ENCODE measurements at regions not wholly inside any gene's neighbourhood (a gene's known extent, or its start where the extent isn't known, plus 50 kb on each side); places are given as distances from the start of the nearest gene placed in this dataset.

DNA sequence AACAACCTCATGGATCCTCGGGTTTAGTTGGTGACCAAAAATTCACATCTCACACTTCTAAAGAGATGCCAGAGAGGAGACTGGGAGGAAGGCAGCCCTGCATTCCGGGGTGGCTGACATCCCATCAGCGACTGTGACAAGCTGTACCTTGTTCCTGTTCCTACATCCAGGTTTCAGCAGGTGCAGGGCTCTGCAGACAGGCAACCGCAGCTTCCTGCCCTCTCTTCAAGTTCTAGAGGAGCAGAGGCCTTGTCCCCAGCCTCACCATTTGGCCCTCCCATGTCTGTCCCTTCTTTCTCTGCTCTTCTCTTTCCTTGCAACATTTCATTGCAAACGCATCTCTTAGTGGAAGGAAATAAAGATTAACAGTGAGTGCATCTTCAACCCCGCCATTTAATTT lies 454.6 kb downstream of the IRX1 start:
- H3K4me1 ChIP-seq (ENCODE audit: insufficient read depth) = peaks cover 7% of the 10 kb centered on the region; the same call in 1 of the 2 replicates
- H3K36me3 ChIP-seq (ENCODE audit: insufficient read depth) = no peaks in the 10 kb centered on the region
- no peak overlapping the region for H3K4me2 ChIP-seq
- H4K20me1 ChIP-seq (replicated peaks; ENCODE audit: insufficient read depth) = no peaks in the 10 kb centered on the region
- Mint-ChIP-seq H3K9me3 (no peaks in the 10 kb centered on the region), H3K27ac (no peak overlapping the region), H3K36me3 (ENCODE audit: low read depth) (no peaks in the 10 kb centered on the region), H3K4me1 (peaks cover 8% of the 10 kb centered on the region), H3K4me3 (no peak overlapping the region), H3K27me3 (ENCODE audit: insufficient read depth, low read depth, poor library complexity) (no peaks in the 10 kb centered on the region)
- TF ChIP-seq, protein P1, sequence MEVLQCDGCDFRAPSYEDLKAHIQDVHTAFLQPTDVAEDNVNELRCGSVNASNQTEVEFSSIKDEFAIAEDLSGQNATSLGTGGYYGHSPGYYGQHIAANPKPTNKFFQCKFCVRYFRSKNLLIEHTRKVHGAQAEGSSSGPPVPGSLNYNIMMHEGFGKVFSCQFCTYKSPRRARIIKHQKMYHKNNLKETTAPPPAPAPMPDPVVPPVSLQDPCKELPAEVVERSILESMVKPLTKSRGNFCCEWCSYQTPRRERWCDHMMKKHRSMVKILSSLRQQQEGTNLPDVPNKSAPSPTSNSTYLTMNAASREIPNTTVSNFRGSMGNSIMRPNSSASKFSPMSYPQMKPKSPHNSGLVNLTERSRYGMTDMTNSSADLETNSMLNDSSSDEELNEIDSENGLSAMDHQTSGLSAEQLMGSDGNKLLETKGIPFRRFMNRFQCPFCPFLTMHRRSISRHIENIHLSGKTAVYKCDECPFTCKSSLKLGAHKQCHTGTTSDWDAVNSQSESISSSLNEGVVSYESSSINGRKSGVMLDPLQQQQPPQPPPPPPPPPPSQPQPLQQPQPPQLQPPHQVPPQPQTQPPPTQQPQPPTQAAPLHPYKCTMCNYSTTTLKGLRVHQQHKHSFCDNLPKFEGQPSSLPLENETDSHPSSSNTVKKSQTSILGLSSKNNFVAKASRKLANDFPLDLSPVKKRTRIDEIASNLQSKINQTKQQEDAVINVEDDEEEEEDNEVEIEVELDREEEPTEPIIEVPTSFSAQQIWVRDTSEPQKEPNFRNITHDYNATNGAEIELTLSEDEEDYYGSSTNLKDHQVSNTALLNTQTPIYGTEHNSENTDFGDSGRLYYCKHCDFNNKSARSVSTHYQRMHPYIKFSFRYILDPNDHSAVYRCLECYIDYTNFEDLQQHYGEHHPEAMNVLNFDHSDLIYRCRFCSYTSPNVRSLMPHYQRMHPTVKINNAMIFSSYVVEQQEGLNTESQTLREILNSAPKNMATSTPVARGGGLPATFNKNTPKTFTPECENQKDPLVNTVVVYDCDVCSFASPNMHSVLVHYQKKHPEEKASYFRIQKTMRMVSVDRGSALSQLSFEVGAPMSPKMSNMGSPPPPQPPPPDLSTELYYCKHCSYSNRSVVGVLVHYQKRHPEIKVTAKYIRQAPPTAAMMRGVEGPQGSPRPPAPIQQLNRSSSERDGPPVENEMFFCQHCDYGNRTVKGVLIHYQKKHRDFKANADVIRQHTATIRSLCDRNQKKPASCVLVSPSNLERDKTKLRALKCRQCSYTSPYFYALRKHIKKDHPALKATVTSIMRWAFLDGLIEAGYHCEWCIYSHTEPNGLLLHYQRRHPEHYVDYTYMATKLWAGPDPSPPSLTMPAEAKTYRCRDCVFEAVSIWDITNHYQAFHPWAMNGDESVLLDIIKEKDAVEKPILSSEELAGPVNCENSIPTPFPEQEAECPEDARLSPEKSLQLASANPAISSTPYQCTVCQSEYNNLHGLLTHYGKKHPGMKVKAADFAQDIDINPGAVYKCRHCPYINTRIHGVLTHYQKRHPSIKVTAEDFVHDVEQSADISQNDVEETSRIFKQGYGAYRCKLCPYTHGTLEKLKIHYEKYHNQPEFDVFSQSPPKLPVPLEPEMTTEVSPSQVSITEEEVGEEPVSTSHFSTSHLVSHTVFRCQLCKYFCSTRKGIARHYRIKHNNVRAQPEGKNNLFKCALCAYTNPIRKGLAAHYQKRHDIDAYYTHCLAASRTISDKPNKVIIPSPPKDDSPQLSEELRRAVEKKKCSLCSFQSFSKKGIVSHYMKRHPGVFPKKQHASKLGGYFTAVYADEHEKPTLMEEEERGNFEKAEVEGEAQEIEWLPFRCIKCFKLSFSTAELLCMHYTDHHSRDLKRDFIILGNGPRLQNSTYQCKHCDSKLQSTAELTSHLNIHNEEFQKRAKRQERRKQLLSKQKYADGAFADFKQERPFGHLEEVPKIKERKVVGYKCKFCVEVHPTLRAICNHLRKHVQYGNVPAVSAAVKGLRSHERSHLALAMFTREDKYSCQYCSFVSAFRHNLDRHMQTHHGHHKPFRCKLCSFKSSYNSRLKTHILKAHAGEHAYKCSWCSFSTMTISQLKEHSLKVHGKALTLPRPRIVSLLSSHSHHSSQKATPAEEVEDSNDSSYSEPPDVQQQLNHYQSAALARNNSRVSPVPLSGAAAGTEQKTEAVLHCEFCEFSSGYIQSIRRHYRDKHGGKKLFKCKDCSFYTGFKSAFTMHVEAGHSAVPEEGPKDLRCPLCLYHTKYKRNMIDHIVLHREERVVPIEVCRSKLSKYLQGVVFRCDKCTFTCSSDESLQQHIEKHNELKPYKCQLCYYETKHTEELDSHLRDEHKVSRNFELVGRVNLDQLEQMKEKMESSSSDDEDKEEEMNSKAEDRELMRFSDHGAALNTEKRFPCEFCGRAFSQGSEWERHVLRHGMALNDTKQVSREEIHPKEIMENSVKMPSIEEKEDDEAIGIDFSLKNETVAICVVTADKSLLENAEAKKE (CRISPR knock-in tag; IDR thresholded peaks at IDR 0.05) = no peak
- TF ChIP-seq ZNF331 (CRISPR knock-in tag; IDR thresholded peaks at IDR 0.05; ENCODE audit: low read depth) = no peak
- H3K27ac ChIP-seq (ENCODE audit: low read depth) = no peak overlapping the region
- H3F3A ChIP-seq (replicated peaks; ENCODE audit: low read depth) = no peaks in the 10 kb centered on the region
- 0 out of 2 replicates have a peak overlapping the region, but pooled peaks have one; percentile 26 for H2AFZ ChIP-seq
- DNase-seq (ENCODE audit: low spot score) (no peak), ATAC-seq (no peak)
- no peaks in the 10 kb centered on the region for H3K27me3 ChIP-seq (ENCODE audit: insufficient read depth)
- H3K79me2 ChIP-seq (replicated peaks; ENCODE audit: insufficient read depth) = no peaks in the 10 kb centered on the region
- H3K4me3 ChIP-seq = no peak overlapping the region
- peaks cover 10% of the 10 kb centered on the region; the same call in 1 of the 2 replicates for H3K9me2 ChIP-seq (ENCODE audit: insufficient read depth)

DNA sequence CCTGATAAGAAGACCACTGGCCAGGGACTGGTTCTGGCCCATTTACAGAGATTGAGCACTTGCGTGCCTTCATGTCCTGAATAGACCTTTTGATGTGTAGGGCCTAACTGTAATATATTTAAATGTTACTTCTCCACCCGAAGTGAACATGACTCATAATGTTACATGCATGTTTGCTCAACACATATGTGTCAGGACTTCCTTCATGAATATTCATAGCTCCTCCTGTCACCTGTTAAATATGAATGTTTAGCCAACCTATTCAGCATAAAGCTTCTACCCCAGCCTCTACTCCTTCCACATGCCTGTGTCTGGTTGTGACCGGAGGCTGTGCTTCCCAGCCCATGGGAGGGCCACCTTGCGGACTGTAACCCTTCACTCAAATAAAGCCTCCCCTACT lies 457.5 kb downstream of the IRX1 start:
- no peak for DNase-seq (ENCODE audit: low spot score)
- 0 out of 2 replicates have a peak, but pooled peaks cover 3% of the 10 kb centered on the region for H3K9me2 ChIP-seq (ENCODE audit: insufficient read depth)
- no peaks in the 10 kb centered on the region for H3F3A ChIP-seq (replicated peaks; ENCODE audit: low read depth)
- H3K27ac ChIP-seq (ENCODE audit: low read depth) = no peak overlapping the region
- H3K4me1 ChIP-seq (ENCODE audit: insufficient read depth) = peaks cover 7% of the 10 kb centered on the region; the same call in 1 of the 2 replicates
- ATAC-seq = no peak
- no peaks in the 10 kb centered on the region for H3K27me3 ChIP-seq (ENCODE audit: insufficient read depth)
- Mint-ChIP-seq H3K27ac (no peak overlapping the region), H3K27me3 (ENCODE audit: insufficient read depth, low read depth, poor library complexity) (no peaks in the 10 kb centered on the region), H3K4me1 (peaks cover 8% of the 10 kb centered on the region), H3K36me3 (ENCODE audit: low read depth) (no peaks in the 10 kb centered on the region), H3K9me3 (no peaks in the 10 kb centered on the region), H3K4me3 (no peak overlapping the region)
- H4K20me1 ChIP-seq (replicated peaks; ENCODE audit: insufficient read depth) = no peaks in the 10 kb centered on the region
- H3K4me3 ChIP-seq = no peak overlapping the region
- H2AFZ ChIP-seq = no peak overlapping the region
- no peaks in the 10 kb centered on the region for H3K79me2 ChIP-seq (replicated peaks; ENCODE audit: insufficient read depth)
- TF ChIP-seq ZNF331 (CRISPR knock-in tag; IDR thresholded peaks at IDR 0.05; ENCODE audit: low read depth) = no peak
- no peak for TF ChIP-seq POLR2AphosphoS5 (IDR thresholded peaks at IDR 0.05; ENCODE audit: low read depth)
- TF ChIP-seq EZH2 (IDR thresholded peaks at IDR 0.05; ENCODE audit: low read depth, unreplicated experiment) = no peak
- TF ChIP-seq, protein P2, sequence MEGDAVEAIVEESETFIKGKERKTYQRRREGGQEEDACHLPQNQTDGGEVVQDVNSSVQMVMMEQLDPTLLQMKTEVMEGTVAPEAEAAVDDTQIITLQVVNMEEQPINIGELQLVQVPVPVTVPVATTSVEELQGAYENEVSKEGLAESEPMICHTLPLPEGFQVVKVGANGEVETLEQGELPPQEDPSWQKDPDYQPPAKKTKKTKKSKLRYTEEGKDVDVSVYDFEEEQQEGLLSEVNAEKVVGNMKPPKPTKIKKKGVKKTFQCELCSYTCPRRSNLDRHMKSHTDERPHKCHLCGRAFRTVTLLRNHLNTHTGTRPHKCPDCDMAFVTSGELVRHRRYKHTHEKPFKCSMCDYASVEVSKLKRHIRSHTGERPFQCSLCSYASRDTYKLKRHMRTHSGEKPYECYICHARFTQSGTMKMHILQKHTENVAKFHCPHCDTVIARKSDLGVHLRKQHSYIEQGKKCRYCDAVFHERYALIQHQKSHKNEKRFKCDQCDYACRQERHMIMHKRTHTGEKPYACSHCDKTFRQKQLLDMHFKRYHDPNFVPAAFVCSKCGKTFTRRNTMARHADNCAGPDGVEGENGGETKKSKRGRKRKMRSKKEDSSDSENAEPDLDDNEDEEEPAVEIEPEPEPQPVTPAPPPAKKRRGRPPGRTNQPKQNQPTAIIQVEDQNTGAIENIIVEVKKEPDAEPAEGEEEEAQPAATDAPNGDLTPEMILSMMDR (conservative IDR thresholded peaks at IDR 0.05; ENCODE audit: low read depth in 2 of 2) = no peak
- TF ChIP-seq JUNB (IDR thresholded peaks at IDR 0.05; ENCODE audit: unreplicated experiment) = no peak
- no peak for TF ChIP-seq CREB1 (CRISPR knock-in tag; IDR thresholded peaks at IDR 0.05; ENCODE audit: low read depth)
- TF ChIP-seq, protein P3, sequence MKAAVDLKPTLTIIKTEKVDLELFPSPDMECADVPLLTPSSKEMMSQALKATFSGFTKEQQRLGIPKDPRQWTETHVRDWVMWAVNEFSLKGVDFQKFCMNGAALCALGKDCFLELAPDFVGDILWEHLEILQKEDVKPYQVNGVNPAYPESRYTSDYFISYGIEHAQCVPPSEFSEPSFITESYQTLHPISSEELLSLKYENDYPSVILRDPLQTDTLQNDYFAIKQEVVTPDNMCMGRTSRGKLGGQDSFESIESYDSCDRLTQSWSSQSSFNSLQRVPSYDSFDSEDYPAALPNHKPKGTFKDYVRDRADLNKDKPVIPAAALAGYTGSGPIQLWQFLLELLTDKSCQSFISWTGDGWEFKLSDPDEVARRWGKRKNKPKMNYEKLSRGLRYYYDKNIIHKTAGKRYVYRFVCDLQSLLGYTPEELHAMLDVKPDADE (IDR thresholded peaks at IDR 0.05) = no peak
- TF ChIP-seq NANOG (IDR thresholded peaks at IDR 0.05; ENCODE audit: borderline replicate concordance) = no peak
- H3K4me2 ChIP-seq = no peak overlapping the region
- H3K36me3 ChIP-seq (ENCODE audit: insufficient read depth) = no peaks in the 10 kb centered on the region

All from GM23338 (cell line).